HL-60 (cell line): ENCODE measurements at regions not wholly inside any gene's neighbourhood (a gene's known extent, or its start where the extent isn't known, plus 50 kb on each side); places are given as distances from the start of the nearest gene placed in this dataset.

Experiments used
- DNase-seq, 2 experiments: peaks; one replicate each; pipeline ENCODE4 v3.0.0-alpha.2; 2010 to 2020; ENCODE audit warnings: low read depth in 1 of 2, low spot score in 1 of 2
- H3K27ac ChIP-seq: fragments of 250-450 bp; sonication (Bioruptor Pico); replicated peaks from 2 replicates; pipeline ENCODE4 v1.5.1; 2020; ENCODE audit warnings: mild to moderate bottlenecking, moderate library complexity
- H3K27me3 ChIP-seq: fragments of 250-450 bp; sonication (Bioruptor Pico); 2 replicates; pipeline ENCODE4 v1.5.1; 2021; ENCODE audit warnings: mild to moderate bottlenecking, moderate library complexity; ENCODE audit not compliant: insufficient read depth, poor library complexity, severe bottlenecking
- H3K4me3 ChIP-seq: replicated peaks from 2 replicates; pipeline ENCODE4 v1.5.1; 2011; ENCODE audit warnings: mild to moderate bottlenecking, control low read depth, low read length; ENCODE audit not compliant: insufficient read depth
- GABPA ChIP-seq: IDR thresholded peaks from 2 replicates; pipeline ENCODE4 v1.6.1; 2012; ENCODE audit warnings: low read depth
- POLR2AphosphoS5 ChIP-seq: IDR thresholded peaks from 2 replicates; pipeline ENCODE4 v1.6.1; 2012; ENCODE audit warnings: low read depth
- SPI1 ChIP-seq: IDR thresholded peaks from 2 replicates; pipeline ENCODE4 v1.6.1; 2012; ENCODE audit warnings: low read depth, mild to moderate bottlenecking, borderline replicate concordance
- TF ChIP-seq, protein P1 (sequence below): IDR thresholded peaks from 2 replicates; pipeline ENCODE4 v1.6.1; 2012; ENCODE audit warnings: low read depth; ENCODE audit not compliant: insufficient replicate concordance
- TF ChIP-seq, protein P2 (sequence below): IDR thresholded peaks from one replicate; pipeline ENCODE4 v1.5.1; 2011; ENCODE audit warnings: low read length, control low read depth, inconsistent platforms; ENCODE audit not compliant: insufficient read depth

DNA sequence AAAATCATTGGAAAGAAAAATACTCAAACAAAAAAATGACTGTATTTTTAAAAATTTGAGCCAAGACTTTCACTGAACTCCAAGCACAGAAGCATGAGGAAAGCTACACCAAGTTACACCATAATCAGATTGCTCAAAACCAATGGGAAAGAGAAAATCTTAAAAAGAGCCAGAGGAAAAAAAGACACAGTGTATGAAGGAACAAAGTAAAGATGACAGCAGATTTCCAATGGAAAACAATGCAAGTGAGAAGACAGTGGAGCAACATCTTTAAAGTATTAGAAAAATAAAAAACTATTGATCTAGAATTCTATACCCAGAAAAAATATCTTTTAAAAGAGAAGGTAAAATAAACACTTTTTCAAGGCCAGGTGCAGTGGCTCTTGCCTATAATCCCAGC is 147.8 kb upstream of the ZBTB40 start:
- H3K27me3 ChIP-seq: peaks cover 7% of the 10 kb centered on the region
- DNase-seq: no peak

GRCh38 chr1:22309572-22309971 is 142.1 kb upstream of the ZBTB40 start:
- peaks cover 7% of the 10 kb centered on the region for H3K27me3 ChIP-seq
- DNase-seq: no peak
- no peak overlapping the region for H3K27ac ChIP-seq
- no peak overlapping the region for H3K4me3 ChIP-seq
- TF ChIP-seq SPI1 (no peak), POLR2AphosphoS5 (no peak), GABPA (no peak)
- TF ChIP-seq, protein P1, sequence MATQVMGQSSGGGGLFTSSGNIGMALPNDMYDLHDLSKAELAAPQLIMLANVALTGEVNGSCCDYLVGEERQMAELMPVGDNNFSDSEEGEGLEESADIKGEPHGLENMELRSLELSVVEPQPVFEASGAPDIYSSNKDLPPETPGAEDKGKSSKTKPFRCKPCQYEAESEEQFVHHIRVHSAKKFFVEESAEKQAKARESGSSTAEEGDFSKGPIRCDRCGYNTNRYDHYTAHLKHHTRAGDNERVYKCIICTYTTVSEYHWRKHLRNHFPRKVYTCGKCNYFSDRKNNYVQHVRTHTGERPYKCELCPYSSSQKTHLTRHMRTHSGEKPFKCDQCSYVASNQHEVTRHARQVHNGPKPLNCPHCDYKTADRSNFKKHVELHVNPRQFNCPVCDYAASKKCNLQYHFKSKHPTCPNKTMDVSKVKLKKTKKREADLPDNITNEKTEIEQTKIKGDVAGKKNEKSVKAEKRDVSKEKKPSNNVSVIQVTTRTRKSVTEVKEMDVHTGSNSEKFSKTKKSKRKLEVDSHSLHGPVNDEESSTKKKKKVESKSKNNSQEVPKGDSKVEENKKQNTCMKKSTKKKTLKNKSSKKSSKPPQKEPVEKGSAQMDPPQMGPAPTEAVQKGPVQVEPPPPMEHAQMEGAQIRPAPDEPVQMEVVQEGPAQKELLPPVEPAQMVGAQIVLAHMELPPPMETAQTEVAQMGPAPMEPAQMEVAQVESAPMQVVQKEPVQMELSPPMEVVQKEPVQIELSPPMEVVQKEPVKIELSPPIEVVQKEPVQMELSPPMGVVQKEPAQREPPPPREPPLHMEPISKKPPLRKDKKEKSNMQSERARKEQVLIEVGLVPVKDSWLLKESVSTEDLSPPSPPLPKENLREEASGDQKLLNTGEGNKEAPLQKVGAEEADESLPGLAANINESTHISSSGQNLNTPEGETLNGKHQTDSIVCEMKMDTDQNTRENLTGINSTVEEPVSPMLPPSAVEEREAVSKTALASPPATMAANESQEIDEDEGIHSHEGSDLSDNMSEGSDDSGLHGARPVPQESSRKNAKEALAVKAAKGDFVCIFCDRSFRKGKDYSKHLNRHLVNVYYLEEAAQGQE: no peak
- TF ChIP-seq, protein P2, sequence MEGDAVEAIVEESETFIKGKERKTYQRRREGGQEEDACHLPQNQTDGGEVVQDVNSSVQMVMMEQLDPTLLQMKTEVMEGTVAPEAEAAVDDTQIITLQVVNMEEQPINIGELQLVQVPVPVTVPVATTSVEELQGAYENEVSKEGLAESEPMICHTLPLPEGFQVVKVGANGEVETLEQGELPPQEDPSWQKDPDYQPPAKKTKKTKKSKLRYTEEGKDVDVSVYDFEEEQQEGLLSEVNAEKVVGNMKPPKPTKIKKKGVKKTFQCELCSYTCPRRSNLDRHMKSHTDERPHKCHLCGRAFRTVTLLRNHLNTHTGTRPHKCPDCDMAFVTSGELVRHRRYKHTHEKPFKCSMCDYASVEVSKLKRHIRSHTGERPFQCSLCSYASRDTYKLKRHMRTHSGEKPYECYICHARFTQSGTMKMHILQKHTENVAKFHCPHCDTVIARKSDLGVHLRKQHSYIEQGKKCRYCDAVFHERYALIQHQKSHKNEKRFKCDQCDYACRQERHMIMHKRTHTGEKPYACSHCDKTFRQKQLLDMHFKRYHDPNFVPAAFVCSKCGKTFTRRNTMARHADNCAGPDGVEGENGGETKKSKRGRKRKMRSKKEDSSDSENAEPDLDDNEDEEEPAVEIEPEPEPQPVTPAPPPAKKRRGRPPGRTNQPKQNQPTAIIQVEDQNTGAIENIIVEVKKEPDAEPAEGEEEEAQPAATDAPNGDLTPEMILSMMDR: no peak

More for the DNA sequence above, 147.8 kb upstream of the ZBTB40 start:
- Histone ChIP-seq H3K4me3 (no peak overlapping the region), H3K27ac (no peak overlapping the region)
- TF ChIP-seq GABPA: no peak
- no peak for TF ChIP-seq POLR2AphosphoS5
- no peak for TF ChIP-seq SPI1
- TF ChIP-seq, protein P1: no peak
- TF ChIP-seq, protein P2: no peak

DNA sequence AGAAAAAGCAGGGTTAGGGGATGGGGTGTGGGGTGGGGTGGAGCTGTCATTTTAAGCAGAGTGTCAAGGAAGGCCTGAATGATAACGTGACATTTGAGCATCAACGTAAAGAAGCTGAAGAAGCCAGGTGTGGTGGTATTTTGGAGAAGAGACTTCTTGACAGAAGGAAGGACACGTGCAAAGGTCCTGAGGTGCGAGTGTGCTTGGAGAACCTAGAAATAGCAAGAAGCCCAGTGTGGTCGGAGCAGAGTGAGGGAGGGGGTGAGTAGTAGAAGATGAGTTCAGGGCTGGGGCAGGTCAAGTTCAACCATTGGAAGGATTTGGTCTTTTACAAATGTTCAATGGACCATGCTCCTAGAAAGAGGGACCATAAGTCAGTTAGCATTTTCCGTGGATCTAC is 140.2 kb upstream of the ZBTB40 start:
- Histone ChIP-seq H3K27me3 (peaks cover 3% of the 10 kb centered on the region), H3K4me3 (no peak overlapping the region), H3K27ac (no peak overlapping the region)
- no peak for DNase-seq
- no peak for TF ChIP-seq GABPA
- TF ChIP-seq, protein P1: no peak
- TF ChIP-seq SPI1: no peak
- TF ChIP-seq POLR2AphosphoS5: no peak
- TF ChIP-seq, protein P2: no peak
